ENCODE measurements at regions not wholly inside any gene's neighbourhood (a gene's known extent, or its start where the extent isn't known, plus 50 kb on each side); places are given as distances from the start of the nearest gene placed in this dataset.

GRCh38 chr10:3355536-3355935 lies 183.0 kb upstream of the PITRM1 start:
- no peak for TF ChIP-seq CTCF (IDR thresholded peaks at IDR 0.05; ENCODE audit: low read depth, low read length)
- no peak for TF ChIP-seq POLR2A (IDR thresholded peaks at IDR 0.05; ENCODE audit: extremely low read depth, insufficient read length)
- TF ChIP-seq MAX (IDR thresholded peaks at IDR 0.05; ENCODE audit: low read depth, low read length), result no peak
- no peak for TF ChIP-seq MYC (IDR thresholded peaks at IDR 0.05; ENCODE audit: low read depth, low read length)
